Hepatic stellate cell (primary cell): ENCODE measurements at regions not wholly inside any gene's neighbourhood (a gene's known extent, or its start where the extent isn't known, plus 50 kb on each side); places are given as distances from the start of the nearest gene placed in this dataset.

ENCODE experiments used
- DNase-seq: peaks from one replicate; pipeline ENCODE4 v3.0.0; 2011; ENCODE audit warnings: low spot score

GRCh38 chr5:74257645-74258313, 382.7 kb downstream of the ENC1 start:
- DNase-seq, result no peak

- DNase-seq, result no peak
These were observed 383.4 kb downstream of the ENC1 start for GRCh38 chr5:74257060-74257527.

- no peak for DNase-seq
These were observed 384.7 kb downstream of the ENC1 start for GRCh38 chr5:74255692-74256392.

- DNase-seq, result no peak
These were observed 386.3 kb downstream of the ENC1 start for GRCh38 chr5:74254257-74254656.

- DNase-seq, result no peak
These were observed 388.5 kb downstream of the ENC1 start for GRCh38 chr5:74252044-74252443.

GRCh38 chr5:74251141-74252035, 389.1 kb downstream of the ENC1 start:
- peak; percentile 70 for DNase-seq

- DNase-seq, result no peak
These were observed 390.0 kb downstream of the ENC1 start for GRCh38 chr5:74250304-74251102.

GRCh38 chr5:74248576-74248975, 392.0 kb downstream of the ENC1 start:
- DNase-seq, result no peak

- DNase-seq, result no peak
These were observed 396.1 kb downstream of the ENC1 start for GRCh38 chr5:74244406-74244805.

GRCh38 chr5:74243634-74244033, 396.9 kb downstream of the ENC1 start:
- DNase-seq, result no peak

- no peak for DNase-seq
These were observed 398.0 kb downstream of the ENC1 start for GRCh38 chr5:74242516-74242915.

GRCh38 chr5:74241751-74242140, 398.8 kb downstream of the ENC1 start:
- no peak for DNase-seq

GRCh38 chr5:74240783-74241750, 399.5 kb downstream of the ENC1 start:
- DNase-seq, result no peak

GRCh38 chr5:74239261-74239660, 401.3 kb downstream of the ENC1 start:
- no peak for DNase-seq

- DNase-seq, result no peak
These were observed 402.9 kb downstream of the ENC1 start for GRCh38 chr5:74237571-74238145.

GRCh38 chr5:74235552-74235951, 405.0 kb downstream of the ENC1 start:
- DNase-seq, result no peak

GRCh38 chr5:74233571-74233970, 407.0 kb downstream of the ENC1 start:
- DNase-seq, result no peak

GRCh38 chr5:74233091-74233490, 407.4 kb downstream of the ENC1 start:
- no peak for DNase-seq

GRCh38 chr5:74232276-74232675, 408.3 kb downstream of the ENC1 start:
- peak; percentile 24 for DNase-seq

GRCh38 chr5:74231697-74232096, 408.8 kb downstream of the ENC1 start:
- DNase-seq, result no peak
